Inferior parietal cortex (tissue), 1 donor: ENCODE measurements at regions not wholly inside any gene's neighbourhood (a gene's known extent, or its start where the extent isn't known, plus 50 kb on each side); places are given as distances from the start of the nearest gene placed in this dataset.

Experiments
- DNase-seq: peaks from one replicate; pipeline ENCODE4 v3.0.0-alpha.2; 2016; ENCODE audit errors: extremely low spot score

DNA sequence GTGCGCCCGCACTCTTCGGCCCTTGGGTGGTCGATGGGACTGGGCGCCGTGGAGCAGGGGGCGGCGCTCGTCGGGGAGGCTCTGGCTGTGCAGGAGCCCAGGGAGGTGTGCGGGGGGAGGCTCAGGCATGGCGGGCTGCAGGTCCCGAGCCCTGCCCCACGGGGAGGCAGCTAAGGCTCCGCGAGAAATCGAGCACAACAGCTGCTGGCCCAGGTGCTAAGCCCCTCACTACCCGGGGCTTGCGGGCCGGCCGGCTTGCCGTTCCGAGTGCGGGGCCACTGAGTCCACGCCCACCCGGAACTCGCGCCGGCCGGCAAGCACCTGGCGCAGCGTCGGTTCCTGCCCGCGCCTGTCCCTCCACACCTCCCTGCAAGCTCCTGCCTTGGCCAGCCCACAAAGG lies 462.3 kb upstream of the JARID2 start:
- DNase-seq = no peak

DNA sequence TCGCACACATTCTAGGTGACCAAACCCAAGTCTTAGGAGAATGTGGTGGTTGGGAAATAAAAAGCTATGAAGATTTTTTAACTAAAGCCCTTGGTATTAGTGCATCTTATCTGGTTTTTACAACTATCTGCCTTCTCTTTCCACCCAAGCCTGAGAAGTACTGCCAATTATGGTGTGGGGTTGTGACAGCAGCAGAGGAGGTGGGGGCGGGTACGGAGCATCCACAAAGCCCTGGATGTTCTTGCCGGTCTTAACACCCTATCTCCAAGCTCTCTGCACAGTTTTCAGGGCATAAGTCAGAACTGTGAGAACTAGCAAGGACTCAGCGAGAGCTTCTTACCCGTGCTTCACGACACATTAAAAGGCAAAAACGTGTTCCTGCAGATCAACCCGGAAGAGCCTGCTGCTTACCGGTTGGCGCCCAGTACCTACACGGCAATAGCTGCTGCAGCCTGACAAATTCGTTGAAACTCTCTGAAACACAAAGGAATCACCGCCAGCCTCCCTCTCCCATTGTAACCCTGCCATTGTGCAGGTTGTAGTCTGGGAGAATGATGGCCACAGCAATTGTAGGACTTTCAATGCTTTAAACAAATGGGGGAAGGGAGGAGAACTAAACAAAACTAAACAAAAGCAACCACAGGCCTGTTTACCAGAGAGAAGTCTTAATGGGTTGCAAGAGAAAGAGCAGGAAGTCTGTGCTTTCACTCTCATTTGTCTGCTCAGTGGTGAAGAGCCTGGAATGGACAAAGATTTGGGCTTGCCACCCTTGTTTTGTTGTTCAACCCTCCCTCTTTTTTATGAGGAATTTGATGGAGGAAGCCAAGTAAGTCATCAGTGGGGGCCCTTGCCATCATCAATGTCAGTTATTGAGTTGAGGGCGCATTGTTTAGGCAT lies 461.0 kb upstream of the JARID2 start:
- DNase-seq = no peak

DNA sequence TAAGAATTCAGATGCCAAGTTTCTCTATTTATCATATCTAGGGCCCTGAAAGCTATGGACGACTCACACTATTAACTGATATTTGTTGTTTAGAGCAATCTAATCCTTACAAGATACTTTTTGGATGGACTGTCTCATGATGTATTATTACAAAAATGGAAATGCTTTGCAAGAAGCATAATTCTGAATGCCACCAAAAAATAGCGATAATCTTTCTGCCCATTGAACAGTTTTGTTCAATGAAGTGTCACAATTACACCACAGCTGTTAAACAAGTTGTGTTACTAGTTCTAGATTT lies 460.4 kb upstream of the JARID2 start:
- DNase-seq = no peak

DNA sequence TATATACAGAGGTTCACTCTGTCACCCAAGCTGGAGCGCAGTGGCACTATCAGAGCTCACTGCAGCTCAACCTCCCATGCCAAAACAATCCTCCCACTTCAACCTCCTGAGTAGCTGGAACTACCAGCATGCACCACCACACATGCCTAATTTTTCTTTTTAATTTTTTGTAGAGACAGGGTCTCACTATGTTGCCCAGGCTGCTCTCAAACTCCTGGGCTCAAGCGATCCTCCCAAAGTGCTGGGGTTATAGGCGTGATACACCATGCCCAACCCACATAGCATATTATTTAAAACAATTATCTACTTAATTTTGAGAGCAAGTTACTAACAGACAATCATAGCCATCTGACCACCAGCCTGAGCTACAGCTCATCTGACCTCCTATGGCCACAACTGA lies 459.9 kb upstream of the JARID2 start:
- no peak for DNase-seq

DNA sequence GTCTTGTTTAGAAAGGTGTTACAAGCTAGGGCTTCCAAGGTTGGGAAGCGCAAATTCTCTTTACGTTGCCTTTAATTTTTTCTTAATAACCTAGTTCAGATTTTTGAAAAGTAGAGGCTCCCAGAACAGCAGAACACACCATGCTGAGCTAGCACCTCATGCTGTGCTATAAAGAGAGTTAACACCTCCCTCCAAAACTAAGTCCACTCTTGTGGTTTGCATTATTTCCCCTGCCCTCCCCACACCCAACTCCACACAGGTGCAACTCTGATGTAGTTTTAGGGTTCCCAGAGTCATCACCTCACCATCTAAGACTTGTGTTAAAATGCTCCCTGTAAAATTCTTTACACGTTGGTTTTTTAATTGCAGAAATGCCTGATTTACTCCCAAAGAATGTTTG lies 459.4 kb upstream of the JARID2 start:
- DNase-seq = no peak

DNA sequence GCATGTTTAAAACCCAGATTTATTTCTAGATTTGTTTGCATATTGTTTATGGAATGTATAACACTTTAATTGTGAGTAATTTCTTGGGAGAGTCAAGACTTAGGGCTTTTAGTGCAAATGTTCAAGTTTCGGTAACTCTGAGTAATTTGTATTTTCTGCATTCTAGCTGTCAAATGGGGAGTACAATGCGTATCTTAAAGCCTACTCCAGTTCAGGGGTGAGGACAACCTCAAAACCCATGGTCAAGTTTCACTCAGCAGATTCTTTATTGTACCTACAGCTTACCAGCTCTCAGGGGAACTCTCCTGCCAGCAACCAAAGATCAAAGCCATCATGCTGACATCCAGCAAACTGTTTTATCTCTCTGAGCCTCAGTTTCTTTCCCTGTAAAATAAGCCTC lies 458.6 kb upstream of the JARID2 start:
- DNase-seq = no peak

DNA sequence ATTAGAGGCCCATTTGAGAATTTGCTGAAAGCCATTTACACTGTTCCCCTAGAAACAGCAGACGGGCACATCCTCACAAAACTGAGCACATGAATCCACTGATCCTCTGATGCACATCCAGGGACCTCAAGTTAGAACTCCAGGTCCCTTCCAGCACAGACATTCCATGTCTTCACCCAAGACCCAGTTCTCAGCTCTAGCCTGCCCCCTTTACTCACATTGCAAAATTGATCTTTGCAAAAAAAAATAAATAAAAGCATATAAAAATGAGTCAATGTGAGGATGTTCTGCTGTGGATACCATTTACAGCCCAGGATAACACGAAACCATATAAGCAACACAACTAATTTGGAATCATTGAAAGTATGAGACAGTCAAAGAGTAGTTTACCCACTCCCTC lies 458.2 kb upstream of the JARID2 start:
- no peak for DNase-seq

DNA sequence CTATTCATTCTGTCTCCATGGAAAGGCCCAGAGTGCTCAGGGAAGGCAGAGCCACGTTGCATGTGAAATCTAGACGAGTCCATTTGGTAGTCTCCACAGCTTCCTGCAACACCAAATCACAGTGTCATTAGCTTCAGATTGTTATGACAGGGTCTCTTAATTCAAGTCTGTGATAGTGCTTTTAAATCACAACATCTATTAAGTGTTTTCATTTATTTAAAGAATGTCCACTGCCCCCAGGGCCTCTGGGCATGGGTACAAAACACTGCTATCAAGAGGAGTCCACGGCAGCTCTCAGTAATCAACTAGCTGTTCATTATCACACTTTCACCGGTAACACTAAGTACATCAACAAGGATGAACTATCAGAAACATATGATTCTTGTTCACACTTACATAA lies 455.9 kb upstream of the JARID2 start:
- DNase-seq = no peak

DNA sequence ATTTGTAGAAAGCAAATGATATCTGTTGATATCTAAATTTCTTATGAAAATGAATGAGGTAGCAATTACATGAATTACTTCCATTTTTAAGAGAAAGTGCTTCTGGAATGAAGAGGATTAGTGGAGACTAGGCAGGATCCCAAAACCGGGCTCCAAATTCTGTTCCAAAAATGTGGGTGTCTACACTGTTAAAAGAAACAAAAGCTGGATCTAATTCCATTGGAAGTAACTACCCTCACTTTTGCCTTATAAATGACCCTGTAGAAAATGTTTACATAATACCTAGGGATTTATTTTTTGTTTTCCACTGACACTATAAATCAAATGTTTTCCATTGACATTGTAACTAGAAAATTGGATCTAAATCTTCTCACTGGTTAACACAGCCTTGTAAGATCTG lies 454.9 kb upstream of the JARID2 start:
- no peak for DNase-seq

DNA sequence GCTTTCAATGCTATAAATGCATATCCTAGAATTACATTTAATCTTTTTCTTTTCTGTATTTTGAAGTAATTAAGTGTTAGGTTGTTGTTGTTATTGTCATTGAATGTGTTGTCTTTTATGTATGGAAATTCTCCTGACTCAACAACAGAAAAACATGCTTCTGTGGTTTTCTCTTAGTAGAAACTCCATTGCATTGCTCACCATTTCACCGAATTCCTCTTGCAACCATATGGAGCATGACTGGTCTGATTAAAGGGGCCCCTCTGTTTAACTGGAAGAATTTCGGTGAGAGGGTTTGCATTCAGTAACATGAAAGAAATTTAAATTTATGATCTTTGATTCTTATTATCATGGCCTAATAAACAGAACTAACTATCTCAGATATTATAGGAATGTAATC lies 454.3 kb upstream of the JARID2 start:
- DNase-seq = no peak

DNA sequence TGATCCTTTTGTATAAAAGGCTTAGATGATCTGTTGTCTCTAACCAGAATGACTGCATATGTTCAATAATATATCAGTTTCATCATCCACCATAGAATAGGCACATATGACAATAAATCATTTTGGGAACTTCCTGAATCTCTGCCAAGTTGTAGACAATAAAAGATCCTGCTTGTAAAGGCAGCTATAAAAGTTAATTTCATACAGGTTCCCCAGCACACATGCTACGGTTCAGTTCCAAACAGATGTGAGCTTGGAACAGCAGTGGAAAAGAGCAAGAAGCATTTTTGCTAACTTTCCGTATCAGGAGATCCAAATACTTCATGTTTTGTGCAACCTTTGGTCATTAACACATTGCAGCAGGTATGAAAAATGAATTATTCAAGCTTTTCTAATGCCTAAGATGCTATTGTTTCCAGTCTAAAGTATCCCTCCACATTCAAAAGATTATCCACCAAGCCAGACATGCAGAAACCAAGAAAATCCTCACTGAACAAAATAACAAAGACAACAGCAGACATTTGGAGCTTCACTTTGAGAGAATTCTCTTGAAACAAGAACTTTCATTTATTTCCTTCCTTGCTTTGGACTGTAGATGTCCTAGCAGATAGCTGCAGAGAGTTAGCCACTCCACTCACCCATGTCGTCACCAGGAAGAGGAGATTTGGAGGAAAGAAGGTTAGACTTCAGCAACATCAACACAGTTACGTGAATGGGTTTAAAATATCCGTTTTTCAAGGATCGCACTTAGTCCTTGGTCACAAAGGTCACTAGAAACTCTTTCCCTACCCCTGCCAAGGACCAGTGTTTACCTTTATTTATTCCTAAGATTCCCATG lies 453.5 kb upstream of the JARID2 start:
- DNase-seq = no peak

DNA sequence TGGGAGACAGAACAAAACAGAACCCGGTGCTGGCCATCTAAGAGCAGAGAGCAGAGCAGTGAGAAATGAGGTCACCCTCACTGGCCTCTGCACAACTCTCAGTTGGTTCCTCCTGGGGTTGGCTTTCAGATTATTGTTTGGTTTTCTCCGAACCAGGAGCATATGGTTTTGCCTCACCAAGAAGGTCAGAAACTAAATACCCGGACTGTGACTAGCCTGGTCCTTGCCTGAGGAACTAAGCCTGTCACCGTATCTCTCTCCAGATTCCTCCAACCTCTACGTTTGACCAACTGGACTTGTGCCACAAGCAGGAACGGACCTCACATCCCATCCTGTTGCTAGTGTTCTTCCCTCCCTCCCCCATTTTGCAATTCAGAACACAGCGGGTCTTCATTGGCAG lies 450.4 kb upstream of the JARID2 start:
- DNase-seq = no peak

DNA sequence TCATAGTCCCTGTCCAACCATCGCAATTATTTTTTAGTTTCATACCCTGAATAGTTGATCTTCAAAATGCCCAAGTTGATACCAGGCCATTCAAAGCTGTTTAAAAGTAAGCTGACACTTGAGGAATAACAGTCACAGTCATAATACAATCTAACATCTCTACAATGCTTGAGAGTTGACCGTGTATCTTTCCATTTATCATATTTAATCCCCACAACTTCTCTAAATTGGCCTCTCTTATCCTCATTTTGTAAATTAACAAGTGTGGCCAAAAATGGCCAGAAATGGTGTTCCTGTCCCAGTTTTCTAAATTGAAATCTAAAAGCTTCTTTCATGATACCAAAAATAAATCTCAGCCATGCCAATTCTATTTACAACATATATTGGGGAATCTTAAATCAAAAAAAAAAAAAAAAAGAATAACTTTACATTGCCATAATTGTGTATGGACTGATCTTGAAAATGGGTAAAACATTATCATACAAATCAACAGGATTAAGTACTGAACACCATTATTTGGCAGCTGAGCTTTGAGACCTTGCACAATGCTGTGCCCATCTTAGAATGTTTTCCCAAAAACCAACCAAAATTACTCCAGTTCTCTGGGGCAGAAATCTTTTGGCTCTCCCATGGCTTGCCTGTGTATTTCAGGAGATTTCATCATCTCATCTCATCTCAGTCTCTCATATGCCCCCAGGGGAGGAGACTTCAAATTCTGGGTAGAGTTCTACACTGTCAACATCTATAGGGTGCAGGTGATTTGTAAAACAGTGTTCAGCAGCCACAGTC lies 448.7 kb upstream of the JARID2 start:
- DNase-seq = no peak

DNA sequence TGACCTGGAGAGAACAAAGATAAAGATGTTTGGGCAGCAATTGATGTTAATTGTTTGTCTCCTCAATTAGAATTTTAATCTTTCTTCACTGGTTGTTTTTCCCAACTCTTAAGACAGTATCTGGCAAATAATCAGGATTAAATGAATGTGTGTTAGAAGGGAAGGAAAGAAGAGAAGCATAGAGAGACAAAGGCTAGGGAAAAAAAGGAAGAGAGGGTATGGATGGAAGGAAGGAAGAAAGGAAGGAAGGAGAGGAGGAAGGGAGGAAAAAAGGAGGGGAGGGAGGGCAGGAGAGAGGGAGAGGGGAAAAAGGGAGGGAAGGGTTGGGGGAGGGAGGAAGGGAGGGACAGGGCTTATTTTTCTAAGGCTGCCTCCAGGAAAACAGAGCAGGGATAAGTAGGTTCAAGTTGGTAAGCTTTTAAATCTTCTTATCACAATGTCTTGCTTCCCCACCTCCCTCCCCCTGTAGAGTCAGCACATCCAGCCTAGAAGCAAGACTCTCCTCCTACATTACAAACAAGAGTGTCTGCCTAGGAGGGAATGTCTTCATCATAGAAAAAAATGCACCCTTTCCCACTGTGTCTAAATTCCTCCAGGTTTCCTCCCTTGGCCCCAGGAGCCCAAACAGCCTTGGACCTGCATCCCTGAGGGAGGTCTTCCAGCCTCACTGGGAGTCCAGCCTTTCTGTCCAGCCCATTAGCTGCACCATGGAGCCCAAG lies 447.8 kb upstream of the JARID2 start:
- DNase-seq = no peak

DNA sequence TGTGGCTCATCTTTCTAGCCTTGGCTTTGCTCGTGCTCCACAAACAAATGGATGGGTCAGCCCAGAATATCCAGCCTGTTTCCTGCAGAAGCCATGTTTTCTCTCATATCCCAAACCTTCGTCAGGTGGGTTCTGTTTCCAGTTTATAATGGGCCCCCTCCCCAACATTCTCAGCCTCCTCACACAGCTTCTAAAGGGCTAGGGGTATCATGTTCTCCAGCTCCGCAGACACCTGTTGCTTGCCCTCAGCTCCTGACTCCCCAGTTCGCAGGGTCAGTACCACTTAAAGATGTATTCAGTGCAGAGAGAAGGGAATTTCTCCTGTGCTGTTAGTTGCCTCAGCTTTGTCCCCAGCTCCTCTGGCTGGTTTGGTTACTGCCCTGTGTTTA lies 447.3 kb upstream of the JARID2 start:
- no peak for DNase-seq

DNA sequence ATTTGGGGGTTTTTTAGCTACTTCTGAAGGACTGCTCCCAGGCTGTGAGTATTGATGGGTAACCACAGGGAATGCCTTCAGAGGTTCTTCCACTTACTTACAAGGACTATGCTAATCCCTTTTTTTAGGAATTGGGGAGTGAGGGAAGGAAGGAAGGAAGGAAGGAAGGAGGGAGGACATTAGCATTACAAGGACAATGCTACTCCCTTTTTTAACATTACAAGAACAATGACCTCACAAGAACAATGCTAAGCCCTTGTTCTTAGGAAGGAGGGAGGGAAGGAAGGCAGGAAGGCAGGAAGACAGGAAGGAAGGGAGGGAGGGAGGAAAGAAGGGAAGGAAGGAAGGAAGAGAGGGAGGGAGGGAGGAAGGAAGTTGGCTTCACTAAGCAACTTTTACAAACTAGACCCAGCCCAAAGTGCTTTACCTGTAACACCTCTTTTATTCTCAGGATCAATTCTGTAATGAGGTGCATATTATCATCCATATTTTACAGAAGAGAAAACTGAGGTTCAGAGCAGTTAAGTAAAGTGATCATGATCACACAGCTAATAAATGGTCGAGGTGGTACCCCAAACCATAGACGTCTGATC lies 446.8 kb upstream of the JARID2 start:
- DNase-seq = no peak

DNA sequence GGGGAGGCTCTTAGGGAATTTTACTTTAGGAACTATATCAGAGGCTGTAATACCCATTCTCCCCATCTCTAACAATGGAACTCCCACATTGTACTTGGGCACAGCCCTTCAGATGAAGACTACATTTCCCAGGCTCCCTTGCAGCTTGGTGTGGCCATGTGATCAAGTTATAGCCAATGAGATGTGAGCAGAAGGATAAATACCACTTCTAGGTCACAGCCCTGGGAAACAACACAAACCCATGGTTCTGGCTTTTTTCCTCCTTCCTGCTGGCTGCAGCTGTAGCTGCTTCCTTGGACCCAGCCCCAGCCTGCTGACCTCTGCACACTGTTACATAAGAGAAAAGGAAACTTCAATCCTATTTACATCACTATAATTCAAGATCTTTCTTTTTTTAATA lies 445.9 kb upstream of the JARID2 start:
- DNase-seq = peak; percentile 80

DNA sequence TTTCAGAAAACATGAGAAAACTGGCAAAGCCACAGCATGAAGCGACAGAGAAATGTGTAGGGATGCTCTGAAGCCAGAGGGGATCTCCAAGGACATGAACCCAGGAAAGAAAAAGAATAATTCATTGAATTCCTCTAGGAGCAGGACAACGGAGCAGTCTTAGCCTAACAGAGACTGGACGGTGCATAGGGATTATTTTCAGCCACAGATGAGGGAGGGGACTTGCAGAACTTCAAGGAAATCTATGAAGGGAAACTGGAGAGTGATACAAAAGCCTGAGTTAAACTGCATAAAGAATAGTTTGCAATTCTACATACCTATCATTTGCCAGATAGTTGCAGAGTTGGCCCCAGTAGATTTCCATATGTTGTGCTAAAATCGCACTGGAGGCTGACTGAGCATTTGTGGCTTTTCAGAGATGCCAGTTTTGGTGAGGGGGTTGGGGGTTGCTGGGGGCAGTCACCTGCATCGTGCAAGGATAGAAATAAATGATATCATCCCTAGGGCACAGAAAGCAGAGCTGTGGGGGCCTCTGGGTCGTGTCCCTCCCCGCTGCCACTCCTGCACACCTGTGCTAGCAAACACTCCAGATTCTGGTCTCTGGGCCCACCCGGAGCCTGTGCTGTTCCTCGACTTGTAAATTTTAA lies 443.2 kb upstream of the JARID2 start:
- DNase-seq = no peak

DNA sequence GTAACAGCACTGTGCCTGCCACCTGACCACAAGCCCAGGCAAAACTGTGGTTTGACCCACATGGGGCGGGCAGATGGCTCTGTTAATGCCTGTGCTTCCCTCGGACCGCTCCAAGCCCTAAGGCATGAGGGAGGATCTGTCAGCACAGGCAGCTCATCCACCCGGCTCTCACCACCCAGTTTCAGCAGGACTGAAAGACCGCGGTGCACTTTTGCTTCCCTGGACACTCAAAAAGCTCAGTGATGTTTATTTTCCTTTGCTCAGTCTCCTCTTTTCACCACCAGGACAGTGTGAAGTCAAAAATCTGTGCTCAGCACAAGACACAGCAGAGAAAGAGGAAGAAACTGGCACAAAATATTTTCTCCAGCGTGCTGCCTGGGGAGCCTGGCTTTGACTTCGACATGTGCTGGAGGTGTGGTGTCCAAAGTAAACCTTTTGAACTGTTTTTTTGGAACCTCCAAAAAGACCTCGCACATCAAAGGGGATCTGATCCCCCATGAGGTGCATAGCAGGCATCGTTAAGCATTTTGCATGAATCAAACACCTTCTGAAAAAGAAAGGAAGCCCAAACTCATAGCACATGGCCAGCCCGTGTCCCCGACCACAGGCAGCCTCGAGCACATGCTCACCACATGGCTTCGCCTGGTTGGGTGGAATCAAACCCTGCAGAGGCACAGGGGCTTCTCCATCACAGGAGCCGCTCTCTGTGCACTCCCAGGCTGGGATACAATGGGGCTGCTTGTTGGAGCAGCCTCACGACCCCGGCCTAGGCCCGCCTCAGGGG lies 441.7 kb upstream of the JARID2 start:
- DNase-seq = no peak

DNA sequence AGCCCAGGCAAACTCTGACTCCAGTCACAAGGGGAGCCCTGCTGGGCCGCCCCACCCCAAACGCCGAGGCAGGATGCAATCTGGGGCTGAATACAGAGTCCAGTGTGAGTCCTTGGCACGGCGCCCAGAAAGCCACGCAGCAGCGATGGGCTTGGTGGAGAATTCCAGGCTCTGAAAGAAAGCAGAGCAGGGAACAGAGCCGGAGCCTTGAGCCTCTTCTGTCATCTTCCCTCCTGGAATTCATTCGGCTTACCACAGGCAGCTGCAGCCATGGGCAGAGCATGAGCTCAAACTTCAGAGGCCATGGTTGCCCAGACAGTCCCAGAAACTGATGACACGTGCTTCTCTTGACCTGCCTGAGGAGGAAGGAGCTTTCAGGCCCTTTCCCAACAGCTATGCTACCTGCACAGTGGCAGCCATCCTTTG lies 441.1 kb upstream of the JARID2 start:
- peak; percentile 72 for DNase-seq
